HG03442 (cell line): ENCODE measurements at regions not wholly inside any gene's neighbourhood (a gene's known extent, or its start where the extent isn't known, plus 50 kb on each side); places are given as distances from the start of the nearest gene placed in this dataset.

Experiments
- ATAC-seq: cut with Tn5 transposase; IDR thresholded peaks from one replicate; pipeline ENCODE4 v1.9.1; 2021; ENCODE audit warnings: mild to moderate bottlenecking, moderate library complexity; ENCODE audit not compliant: unreplicated experiment

DNA sequence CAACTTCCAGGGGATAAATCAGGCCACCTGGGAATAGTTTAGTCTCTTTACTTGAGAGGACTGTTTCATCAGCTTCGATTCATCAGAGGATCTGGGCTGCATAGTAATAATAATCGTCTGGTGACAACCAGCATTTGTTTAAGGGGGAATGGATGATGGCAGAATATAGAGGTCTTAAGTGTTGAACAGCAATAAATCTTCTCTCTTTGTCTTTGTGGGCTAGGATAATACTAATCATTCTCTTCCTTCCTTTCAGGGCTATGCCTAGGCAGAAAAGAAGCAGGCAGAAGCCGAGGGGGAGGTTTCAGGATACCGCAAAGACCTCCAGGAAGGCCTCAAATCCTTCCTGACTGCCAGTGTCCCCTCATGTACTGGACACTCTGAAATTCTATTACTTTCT is 150.4 kb upstream of the GAREM1 start:
- no peak for ATAC-seq

DNA sequence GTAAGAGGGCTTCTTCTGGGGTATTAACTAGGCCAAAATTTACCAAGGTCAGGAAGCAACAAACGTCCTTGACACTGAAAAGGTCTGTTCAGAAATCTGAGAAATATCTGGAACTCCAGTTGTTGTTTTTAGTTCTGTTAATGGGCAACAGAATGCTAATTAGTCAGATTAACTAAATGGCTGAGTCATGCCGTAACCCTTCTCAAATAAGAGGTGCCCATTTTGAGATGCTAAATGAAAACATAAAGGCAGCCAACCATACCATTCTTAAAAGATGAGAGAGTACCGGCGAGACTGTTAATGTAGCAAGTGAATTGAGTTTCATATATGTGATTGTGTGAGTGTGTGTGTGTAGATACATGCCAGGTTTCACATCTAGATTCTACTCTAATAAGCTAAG is 147.9 kb upstream of the GAREM1 start:
- no peak for ATAC-seq

DNA sequence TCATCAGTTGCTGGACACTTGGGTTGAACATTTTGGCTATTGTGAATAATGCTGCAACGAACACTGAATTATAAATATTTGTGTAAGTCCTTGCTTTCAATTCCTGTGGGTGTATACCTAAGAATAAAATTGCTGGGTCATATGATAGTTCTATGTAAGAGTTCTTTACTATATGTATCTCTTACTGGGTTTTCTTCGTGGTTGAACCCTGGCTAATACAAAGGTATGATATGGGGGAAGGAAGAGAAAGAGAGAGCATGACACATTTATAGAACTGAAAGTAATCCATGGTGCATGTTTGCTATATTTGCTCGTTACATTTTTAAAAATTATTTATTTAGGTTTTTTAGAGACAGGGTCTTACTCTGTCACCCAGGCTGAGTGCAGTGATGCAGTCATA is 143.1 kb upstream of the GAREM1 start:
- ATAC-seq, result no peak

DNA sequence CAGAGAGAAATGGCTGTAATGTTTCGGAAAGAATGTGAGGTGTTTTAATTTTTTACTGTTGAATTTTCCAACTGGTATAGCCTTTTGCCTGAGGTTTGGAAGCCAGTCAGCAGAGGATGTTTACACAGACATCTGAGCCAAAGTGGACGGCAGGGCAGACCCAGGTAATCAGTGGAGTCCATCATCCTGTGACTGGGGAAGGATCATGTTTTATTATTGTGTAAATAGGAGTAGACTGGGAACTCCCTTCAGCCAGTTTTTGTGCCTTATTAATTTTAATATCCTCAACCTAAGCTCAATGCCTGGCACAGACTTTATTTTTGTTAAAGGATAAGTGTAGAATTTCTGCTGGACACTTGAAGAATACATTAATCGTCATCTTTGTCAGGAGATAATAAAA is 142.0 kb upstream of the GAREM1 start:
- no peak for ATAC-seq

DNA sequence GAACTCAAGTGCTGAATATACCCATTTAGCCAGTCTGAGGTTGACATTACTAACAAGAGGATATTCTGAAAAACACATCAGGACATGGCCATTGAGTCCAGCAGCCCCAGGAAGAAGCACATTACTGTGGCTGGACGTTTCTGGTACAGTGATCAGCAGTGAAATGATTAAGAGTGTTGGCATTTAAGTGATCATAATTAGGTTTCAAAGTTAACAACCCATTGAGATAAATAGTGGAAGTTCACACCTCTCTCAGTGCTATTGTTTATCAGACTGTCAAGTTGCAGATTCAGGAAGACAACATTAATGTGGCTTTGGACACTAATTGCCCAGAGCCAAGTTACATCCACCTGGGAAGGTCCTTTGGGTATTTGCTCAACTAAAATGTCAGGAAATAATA is 139.5 kb upstream of the GAREM1 start:
- ATAC-seq, result no peak

DNA sequence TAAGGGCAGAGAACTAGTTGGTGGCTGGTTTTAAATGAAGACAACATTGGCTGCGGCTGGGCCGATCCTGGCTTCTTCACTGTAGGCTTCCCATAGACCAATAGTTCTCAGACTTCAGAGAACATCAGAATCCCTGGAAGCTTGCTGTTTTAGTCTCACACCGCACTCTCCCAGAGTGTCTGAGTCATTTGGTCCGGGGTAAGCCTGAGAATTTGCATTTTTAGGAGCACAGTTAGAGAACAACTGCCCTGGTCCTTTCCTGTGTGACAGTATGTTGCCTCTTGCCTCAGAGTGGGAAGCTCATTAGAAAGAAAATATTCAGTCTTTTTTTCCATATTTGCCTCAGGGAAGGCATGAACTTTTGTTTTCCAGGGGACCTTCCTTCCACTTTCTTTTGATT is 137.1 kb upstream of the GAREM1 start:
- no peak for ATAC-seq

DNA sequence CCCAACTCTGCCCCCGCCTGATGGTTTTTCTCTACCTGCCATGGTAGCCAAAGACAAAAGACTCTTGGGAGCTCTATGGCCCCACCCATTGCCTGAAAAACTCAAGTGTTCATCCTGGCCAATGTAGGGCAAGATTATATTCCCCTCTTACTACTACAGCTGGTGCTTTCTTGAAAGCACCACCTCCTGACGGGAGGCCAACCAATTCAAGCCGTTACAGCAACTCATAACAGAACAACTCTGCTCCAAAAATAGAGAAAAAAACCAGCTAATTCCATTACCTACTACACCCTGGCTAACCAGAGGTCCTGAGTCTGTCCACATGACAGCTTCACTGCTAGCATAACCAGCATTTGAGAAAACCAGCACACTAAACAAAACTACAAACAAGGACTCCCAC is 127.5 kb upstream of the GAREM1 start:
- ATAC-seq, result peak; percentile 73

DNA sequence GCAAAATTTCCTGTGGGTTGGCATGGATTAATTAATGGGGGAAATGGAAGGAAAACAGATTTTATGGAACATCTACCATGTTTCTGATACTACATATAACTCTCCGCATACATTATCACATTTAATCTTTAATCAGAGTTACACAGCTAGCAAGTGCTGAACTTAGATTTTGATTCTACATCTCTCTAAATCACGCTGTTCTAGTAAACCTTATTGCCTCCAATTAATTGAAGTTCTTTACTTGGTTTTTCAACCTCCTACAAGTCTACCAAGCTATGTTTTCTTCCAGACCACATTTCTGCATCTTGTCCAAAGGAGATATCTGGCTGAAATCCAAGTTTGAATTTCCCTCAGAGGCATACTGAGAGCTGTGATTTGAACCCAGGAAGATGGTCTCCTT is 125.8 kb upstream of the GAREM1 start:
- ATAC-seq, result no peak

DNA sequence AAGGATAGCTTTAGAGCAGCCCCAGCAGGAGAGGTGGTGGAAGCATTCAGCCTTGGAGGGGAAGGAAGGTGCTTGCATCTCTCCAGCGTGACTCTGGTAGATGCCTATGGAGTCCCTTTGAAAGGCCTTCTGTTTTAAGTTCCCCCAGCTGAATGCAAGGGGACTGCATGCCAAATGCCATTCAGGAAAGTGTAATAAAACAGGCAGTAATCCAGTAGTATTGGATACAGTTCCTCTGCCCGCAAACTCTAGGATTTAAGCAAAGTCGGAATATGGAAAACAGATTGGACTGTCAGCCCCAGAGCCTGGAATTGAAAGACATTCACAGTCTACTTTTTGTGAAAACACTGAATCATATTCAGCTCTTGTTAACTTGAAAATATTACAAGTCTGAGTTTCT is 125.2 kb upstream of the GAREM1 start:
- no peak for ATAC-seq

DNA sequence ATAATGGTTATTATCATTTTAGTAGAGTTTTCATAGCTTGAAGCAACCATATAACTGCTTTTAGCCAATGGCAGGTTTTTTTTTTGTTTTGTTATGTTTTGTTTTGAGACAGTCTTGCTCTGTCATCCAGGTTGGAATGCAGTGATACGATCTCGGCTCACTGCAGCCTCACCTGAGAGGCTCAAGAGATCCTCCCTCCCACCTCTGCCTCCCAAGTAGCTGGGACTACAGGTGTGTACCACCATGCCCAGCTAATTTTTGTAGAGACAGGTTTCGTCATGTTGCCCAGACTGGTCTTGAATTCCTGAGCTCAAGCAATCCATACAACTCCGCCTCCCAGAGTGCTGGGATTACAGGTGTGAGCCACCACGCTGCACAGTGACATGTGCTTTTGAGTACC is 117.5 kb upstream of the GAREM1 start:
- ATAC-seq, result no peak

DNA sequence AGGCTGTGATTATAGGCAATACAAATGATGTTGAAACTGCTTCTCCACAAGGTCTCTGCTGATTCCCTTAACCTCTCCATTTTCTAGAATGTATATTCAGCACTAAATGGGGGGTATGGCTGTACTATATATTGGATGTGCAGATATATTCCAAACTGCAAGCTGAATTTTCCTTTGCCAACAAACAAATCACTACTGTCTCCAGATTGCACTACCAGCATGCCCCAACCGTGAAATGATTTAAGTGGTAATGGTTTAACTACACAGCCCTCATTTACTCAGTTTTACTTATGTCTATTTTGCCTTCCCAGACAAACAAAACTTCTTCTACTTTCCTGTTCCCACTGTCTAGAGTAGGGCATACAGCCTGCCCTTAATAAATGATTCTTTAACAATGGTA is 112.7 kb upstream of the GAREM1 start:
- no peak for ATAC-seq

DNA sequence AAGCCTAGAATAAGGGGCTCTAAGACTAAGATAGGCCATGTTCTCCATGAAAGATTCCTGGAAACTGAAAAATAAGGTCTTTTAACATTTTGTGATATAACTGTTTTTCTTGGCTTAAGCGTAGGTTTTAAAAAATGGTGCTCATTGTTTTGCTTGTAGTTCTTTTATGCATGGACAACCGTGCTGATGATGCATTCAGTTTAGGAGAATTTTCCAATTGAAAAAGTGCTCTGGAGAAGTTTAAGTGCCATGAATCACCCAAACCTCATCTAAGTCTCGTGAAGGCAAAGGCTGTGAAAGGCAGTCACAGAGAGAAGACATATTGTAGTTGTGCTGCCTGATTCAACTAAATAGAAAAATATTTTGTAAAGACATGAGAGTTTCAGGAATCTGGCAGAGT is 111.8 kb upstream of the GAREM1 start:
- no peak for ATAC-seq

DNA sequence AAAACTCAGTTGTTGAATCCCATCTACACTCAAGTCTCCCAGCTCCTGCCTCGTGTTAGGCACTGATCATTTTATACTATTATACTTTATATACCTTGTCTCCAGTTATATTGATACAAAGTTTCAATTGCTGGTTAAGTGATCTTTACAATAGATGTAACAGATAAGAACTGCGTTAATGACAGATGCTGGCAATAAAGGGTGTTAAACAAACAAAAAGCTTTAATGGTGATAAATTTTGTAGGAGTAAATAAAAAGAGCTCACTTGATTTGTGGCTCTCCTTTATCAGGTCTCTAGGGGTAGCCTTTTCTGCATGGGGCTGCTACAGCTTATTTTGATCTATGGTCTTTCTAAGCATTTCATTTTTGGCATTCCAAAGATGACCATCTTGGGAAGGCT is 106.9 kb upstream of the GAREM1 start:
- ATAC-seq, result no peak

DNA sequence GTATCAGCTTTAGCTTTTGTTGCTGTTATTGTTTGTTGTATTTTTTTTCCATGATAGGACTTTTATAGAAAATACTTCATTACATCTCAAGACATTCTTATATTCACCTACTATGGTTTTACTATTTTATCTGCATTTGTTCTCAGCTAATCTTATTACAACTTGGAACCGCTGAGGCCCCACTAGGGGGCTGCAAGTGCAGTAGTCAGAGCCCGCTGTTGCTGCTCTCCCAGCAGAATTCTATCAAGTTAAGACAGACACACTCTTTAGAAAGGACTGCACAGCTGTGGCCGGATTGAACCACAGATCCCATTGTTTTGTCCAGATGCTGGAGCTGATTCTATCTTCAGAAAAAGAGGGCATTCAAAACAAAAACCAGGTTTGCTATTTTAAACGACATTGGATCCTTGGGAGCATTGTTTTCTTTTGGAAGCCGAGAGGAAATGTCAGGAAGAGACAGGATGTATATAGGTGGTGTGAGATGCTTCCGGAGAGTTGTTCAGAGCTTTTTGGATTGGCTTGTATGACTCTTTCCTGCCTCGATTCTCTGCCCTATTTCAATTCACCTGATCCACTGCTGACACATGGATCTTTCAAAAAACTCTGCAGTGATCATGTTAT is 105.7 kb upstream of the GAREM1 start:
- no peak for ATAC-seq

DNA sequence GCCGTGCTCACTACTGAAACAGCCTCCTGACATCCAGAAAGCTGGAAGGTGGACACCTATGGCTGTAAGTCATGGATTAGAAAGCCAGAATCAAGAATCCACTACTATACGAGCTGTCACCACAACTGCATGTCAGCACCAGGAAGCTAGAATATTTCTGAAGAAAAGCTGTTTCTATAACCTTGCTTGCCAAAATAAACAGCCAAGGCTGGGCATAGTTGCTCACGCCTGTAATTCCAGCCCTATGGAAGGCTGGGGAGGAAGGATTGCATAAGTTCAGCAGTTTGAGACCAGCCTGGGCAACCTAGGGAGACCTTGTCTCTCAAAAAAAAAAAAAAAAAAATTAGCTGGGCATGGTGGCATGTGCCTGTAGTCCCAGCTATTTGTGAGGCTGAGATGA is 96.3 kb upstream of the GAREM1 start:
- no peak for ATAC-seq

DNA sequence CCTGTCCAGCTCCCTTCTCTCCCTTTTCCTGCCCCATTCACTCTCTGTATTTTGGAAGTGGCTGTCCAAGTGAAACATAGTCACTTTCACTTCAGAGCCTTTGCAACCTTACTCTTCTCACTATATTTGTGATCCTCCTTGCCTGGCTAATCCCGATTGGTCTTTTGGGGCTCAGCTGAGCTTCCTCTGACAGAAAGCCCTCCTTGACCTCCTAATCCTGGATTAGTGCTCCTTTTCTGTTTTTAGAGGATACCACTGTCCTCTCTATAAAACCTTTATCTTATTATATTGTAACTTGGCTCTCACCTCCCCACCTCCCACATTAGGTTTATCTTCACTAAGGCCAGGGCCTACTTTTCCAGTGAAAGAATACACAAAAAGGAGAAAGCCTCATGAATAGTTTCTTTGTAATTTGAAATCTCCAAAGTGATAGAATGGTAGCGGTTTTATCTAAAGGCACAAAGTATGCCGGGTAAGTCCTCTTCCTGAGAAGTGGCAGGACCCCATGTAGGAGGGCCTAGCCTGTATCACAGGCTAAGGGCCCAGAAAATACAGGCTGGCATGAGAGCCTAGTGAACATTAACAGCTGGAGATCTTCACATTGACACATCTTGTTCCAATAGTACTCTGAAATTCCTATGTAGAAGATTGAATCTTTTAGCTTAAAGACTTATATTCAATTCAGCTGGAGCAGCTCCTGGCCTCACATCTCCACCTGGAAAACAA is 83.1 kb upstream of the GAREM1 start:
- ATAC-seq, result no peak

DNA sequence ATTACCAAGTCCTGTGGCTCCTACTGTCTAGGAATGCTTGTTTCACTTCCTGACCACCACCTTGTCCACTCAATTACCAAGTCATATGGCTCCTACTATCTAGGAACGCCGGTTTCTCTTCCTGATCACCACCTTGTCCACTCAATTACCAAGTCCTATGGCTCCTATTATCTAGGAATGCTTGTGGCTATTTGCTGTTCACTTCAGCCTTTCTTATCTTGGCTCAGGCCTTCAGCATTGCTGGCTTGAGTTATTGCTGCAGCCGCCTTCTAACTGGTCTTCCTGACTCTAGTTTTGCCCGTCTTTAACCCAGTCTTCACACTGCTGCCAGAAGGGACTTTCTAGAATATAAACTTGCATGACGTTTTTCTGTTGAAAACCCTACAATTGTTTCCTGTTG is 82.5 kb upstream of the GAREM1 start:
- no peak for ATAC-seq

DNA sequence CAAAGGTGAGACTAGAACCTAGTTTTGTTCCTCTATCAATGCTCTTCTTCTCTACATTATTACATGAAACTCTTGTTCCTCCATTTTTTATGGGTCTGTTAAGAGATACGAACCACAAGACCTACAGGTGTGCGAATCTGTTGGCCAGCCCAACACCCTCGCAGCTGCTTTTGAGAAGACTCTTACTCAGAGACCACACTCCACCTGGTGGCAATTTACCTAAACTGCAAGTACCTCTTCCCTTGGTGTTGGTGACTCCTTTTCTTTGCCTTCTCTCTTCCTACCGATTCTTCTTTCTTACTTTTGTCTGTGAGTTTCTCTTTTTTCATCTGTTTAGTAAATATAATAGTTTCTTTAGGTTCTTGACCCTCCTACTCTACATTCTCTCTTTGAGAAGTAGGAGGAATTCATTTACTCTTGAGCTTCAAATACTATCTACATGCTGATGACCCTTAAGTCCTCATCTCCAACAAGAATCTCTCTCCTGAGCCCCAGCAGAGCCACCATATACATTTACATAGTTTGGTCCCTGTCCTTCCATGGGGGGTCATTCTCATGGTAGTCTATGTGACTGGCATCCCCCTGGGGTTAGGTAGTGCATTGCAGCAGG is 81.8 kb upstream of the GAREM1 start:
- ATAC-seq, result peak; percentile 91

DNA sequence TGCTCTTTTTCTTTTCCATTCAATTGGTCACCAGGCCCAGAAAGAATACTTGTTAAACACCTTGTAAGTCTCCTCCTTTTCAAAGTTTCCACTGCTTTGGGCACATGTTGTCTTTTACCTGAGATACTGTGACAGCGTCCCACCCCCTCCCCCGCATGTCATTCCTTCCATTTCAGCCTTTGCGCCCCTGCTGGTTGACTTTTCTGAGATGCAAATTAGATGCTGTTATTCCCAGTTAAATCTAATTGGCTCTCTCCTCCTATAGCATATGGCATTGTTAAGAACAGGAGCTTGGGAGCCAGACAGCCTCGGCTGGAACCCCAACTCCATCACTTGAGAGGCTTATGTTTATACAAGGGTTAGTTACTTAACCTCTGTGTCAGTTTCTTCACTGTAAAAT is 80.3 kb upstream of the GAREM1 start:
- ATAC-seq, result no peak

DNA sequence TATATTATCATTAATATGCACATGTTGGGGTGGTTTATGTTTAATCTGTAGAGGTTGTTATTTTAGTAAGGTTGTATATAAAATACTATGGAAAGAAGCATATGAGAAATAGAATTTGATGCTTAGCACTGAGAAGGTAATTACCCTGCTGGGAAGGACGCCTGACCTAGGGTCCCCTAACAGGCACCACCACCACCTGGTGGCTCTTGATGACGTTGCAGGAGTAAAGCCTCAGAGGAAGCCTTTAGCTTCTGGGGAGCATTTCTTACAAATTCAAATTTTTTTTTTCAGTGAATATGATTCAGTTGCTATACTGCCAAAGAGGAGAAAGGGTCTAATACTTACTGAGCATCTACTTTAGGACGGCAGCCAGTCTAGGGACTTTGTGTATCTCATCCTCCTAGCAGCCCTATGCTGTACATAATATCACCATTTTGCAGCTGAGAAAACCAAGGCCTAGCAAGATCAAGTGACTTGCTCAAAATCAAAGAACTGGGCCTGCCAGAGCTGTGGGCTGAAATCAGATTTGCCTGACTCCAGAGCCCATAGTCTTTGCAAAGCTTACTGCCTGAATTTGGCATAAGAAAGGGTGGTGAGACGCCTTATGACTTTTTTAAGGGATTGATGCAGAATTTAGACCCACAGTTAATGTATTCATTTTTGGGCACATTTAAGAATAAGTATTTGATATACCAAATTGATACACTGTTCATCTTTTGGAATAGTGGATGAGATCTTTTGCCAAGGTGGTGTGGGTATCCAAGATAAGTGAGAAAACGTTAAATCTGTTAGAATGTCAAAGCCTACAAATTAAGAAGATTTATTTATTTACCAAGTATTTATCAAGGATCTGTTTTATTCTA is 78.8 kb upstream of the GAREM1 start:
- ATAC-seq, result peak; percentile 71

DNA sequence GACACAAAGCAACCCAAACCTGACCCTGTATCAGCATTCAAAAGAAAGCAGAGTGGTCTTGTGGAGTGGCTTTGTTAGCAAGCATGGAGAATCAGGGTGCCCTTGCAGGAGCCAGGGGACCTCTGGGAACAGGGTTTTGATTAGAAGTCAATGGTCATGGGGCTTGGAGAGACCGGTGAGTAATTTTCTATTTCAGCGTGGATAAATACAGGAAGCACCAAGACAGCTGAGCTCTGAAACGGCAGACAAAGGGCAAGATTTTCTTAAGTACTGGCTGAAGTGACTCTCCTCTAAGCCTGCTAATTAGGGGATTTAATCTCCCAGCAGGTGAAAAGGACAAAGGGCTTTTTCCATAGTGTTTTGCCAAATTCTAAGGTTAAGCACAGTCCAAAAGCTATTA is 78.0 kb upstream of the GAREM1 start:
- no peak for ATAC-seq

DNA sequence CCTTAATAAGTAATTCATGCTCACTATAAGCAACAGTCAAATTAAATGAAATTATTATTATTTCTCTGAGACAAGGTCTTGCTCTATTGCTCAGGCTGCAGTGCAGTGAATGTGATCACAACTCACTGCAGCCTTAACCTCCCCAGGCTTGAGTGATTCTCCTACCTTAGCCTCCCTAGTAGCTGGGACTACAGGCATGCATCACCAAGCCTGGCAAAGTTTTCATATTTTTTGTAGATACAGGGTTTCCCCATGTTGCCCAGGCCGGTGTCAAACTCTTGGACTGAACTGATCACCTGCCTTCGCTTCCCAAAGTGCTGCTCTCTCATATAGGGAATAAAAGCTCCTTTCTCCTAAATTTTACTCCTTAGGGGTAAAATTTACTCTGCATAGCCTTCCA is 74.9 kb upstream of the GAREM1 start:
- ATAC-seq, result no peak
